Right lung (tissue), 2 donors: ENCODE measurements at regions not wholly inside any gene's neighbourhood (a gene's known extent, or its start where the extent isn't known, plus 50 kb on each side); places are given as distances from the start of the nearest gene placed in this dataset.
"Not testable (repeated sequence)": the region's sequence is repeated elsewhere in the genome, so short reads cannot be mapped to it uniquely, and the experiment has no call there.

Experiments used
- DNase-seq, 2 donors: peaks; one replicate each; pipeline ENCODE4 v3.0.0-alpha.2; 2013

DNA sequence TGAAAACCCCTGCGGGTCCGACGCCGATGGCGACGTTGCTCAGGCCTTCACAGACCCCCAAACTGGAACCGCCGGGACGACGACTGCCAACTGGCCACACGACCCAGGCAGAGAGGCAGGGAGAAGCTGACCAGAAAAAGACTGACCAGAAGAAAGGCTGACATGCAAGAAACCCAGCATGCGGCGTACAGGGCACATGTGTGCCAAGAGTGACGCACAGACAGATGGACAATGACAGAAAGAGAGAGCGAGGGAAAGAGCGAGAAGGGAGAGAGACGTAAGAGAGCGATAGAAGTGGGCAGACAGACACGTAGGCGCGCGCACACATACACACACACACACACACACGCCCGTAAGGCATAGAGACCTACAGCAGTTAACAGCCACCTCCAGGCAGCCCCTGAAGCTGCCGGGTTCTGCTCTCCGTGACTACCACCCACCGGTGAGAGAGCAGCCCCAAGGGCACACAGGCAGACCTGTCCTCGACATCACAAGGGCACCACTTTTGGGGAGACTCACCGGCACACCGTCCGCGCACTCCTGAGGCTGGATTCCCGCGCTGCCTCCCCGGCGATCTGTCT lies 67.2 kb upstream of the ZNF527 start:
- DNase-seq = no peak

DNA sequence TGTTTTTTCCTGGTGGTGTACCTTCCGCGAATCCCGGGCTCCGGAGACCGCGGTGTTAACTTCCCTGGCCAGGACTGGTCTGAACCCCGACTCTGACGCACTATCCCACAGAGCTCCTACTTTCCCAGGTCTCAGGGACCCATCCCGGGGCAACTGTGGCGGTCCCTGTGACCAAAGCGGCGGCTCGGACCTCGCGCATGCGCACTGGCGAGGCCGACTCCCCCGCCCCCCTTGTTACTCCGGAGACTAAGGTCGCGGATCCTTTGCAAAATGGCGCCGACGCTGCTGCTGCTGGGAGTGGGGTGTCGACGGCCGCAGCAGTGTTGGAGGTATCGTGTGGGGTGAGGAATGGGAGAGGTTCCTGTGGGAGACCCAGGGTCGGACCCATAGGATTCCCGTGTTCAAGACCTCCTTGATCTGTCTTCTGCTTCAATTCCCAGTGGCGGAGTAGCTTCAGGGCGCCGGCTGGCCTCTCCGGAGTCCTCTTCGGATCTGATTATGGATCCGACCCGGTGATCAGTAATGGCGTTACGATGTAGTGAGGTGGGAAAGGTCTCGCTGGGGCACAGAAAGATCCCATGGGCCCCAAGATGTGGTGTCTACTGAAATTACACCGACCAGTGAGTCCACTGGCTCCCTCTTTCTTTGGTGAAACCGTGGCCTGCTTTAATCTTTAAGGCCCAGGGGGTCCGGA lies 66.6 kb upstream of the ZNF527 start:
- DNase-seq = no peak

DNA sequence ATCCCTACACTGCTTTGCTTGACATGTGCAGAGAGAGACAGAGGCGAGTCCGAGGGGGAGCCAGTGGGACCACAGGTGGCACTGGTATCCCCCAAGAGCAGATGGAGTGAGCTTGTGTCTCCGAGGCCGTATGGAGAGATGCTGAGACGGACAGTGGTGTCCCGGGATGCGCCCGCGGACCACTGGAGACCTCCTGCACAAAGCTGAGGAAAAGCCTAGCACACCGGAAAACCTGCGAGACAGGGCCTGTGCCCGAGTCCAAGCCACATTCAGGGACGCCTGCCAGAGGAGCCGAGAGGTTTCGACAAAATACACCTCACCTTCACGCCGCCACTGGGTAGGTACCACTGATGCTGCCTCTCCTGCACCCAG lies 66.0 kb upstream of the ZNF527 start:
- DNase-seq = no peak

DNA sequence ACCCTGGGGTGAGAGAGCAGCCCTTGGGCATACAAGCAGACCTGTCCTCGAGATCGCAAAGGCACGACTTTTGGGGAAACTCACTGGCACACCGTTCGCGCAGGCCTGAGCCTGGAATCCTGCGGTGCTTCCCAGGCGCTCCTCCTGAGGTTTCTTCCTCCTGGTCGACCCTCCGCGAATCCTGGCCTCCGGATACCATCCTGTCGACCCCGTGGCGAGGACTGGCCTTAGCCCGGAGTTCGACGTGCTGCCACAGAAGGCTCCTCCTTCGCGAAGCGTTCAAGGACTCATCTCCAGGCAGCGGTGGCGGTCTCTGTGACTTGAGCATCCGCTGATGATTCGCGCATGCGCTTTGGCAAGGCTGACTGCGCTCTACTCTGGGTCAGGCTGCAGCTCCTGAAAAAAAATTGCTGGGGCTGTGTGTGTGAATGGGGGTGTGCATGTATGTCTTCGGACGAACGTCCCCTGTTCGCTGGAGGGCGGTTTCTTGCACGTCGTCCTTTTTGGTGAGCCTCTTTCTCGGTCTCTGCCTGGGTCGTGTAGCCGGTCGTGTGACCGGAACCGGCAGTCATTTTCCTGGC lies 64.4 kb upstream of the ZNF527 start:
- DNase-seq = no peak

DNA sequence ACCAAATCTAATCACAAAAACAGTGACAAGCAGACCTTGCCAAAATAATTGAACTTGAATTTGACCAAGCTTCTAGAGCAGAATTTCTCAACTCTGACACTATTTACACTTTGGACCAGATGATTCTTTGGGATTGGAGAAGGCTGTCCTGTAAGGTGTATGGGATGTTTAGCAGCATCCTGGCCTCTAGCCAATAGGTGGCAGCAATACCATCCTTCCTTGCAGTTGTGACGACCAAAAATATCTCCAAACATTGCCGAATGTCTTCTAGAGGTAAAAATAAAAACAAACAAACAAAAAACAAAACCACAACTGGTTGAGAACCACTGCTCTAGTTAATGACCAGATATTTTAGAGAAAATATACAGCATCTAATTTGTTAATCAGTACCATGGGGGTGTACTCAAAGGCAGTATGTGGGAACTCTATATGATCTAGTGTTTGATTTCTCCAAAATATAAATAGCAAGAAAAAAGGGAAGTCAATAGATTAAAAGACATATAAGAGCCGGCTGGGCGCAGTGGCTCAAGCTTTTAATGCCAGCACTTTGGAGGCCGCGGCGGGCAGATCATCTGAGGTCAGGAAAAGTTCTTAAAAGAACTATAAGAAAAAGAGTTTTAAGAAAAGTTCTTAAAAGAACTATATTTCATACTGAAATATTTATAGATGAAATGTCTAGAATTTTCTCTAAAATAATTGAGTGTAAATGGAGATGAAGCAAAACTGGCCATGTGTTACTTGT lies 60.9 kb upstream of the ZNF527 start:
- no peak for DNase-seq

DNA sequence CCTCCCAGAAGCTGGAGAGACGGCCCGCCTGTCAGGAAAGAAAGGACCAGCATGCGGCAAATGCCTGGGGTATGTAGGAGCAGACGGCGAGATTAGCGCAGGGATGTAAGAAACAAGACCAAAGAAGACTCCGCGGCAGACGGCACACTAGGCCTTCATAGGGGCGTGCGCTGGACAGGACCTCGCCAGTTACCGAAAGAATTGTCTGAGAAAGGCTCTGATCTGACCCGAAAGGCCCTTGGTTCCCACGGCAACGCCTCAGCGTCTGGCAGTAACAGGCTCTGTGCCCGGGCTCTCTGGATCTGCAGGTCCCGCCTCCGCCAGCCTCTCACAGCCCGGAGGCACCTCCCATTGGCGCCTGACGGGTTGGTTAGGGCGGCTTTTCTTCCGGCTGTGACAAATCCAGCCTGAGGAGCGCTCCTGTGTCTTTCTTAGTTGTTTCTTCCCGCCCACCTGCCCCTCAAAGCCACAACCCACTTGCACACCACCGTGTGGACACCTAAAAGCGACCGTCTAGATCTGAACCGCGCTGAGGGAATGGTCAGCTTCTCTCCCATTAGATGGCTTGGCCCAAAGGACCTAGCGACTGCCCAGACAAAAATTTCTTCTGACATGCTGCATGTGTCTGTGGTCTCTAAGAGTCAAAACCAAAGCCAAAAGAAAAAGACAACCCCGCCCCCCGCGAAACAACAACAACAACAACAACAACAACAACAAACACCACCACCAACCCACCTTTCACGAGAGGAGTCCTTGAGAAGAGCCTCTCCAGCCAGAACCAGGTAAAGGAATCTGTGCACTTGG lies 58.2 kb upstream of the ZNF527 start:
- DNase-seq = peak in 1 of 2 donors; percentile 52

DNA sequence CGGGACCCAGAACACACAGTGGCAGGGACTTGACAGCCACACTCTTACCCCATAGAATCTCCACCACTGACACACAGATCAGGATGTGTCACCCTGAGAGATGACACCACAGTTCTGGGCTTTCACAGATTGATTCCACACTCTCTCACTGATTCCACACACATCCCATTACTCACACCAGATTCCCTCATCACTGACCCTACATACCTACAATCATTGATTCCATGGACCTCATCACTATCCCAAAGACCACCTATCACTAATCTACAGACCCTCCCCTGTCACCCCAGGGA lies 57.6 kb upstream of the ZNF527 start:
- DNase-seq = no peak

DNA sequence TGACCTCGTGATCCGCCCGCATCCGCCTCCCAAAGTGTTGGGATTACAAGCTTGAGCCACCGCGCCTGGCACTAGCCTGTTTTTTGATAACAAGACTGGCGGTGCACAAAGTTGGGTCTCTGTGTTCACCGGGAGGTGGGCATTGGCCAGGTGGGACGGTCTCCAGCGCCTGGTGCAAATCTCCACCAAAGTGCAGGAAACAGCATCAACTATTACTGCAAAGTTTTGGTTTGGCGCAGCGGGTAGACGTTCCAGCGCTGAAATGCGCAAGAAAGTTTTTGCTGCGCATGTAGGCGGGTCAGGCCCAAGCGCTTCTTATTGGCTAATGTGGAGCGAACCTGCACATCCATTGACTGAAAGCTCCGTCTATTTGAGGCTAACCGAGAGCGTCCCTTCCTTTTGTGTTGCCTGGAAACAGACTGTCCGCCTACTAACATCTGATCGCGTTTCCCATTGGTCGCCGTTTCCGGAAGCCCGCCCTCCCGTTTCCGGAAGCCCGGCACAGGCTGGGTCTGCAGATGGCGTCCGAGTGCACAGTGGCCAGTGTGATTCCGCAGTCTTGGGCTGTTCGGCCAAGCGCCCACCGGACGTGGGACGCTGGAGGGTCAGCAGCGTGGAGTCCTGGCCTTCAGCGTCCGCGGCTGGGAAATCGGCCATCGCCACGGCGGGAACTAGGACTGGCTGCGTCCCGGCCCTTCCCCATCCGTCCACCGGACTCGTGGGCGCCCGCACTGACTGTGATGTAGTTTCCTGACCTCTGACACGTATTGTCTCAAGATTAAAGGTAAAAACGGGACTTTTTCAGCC lies 53.3 kb upstream of the ZNF527 start:
- DNase-seq = peak; percentile 98

DNA sequence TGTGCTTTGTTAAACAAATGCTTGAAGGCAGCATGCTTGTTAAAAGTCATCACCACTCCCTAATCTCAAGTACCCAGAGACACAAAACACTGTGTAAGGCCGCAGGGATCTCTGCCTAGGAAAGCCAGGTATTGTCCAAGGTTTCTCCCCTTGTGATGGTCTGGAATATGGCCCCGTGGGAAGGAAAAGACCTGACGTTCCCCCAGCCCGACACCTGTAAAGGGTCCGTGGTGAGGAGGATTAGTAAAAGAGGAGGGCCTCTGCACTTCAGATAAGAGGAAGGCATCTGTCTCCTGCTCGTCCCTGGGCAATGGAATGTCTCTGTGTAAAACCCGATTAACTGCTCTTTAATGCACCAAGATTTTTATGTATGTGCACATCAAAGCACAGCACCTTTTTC lies 49.9 kb upstream of the ZNF527 start:
- DNase-seq = not testable (repeated sequence)
